ENCODE measurements at regions not wholly inside any gene's neighbourhood (a gene's known extent, or its start where the extent isn't known, plus 50 kb on each side); places are given as distances from the start of the nearest gene placed in this dataset.

GRCh38 chr2:204370172-204370718 is 175.0 kb upstream of the PARD3B start:
- Histone ChIP-seq H3K27me3 (no peaks in the 10 kb centered on the region), H3K27ac (no peak overlapping the region), H3K36me3 (no peaks in the 10 kb centered on the region), H3K4me1 (ENCODE audit: low read depth) (no peaks in the 10 kb centered on the region), H3K9me3 (ENCODE audit: low read depth) (no peaks in the 10 kb centered on the region), H3K4me3 (no peak overlapping the region)
- TF ChIP-seq, protein P1, sequence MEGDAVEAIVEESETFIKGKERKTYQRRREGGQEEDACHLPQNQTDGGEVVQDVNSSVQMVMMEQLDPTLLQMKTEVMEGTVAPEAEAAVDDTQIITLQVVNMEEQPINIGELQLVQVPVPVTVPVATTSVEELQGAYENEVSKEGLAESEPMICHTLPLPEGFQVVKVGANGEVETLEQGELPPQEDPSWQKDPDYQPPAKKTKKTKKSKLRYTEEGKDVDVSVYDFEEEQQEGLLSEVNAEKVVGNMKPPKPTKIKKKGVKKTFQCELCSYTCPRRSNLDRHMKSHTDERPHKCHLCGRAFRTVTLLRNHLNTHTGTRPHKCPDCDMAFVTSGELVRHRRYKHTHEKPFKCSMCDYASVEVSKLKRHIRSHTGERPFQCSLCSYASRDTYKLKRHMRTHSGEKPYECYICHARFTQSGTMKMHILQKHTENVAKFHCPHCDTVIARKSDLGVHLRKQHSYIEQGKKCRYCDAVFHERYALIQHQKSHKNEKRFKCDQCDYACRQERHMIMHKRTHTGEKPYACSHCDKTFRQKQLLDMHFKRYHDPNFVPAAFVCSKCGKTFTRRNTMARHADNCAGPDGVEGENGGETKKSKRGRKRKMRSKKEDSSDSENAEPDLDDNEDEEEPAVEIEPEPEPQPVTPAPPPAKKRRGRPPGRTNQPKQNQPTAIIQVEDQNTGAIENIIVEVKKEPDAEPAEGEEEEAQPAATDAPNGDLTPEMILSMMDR (IDR thresholded peaks at IDR 0.05; ENCODE audit: low read depth, low read length): no peak
- DNase-seq (ENCODE audit: low read depth in 1 of 2, low spot score in 1 of 2): no peak

DNA sequence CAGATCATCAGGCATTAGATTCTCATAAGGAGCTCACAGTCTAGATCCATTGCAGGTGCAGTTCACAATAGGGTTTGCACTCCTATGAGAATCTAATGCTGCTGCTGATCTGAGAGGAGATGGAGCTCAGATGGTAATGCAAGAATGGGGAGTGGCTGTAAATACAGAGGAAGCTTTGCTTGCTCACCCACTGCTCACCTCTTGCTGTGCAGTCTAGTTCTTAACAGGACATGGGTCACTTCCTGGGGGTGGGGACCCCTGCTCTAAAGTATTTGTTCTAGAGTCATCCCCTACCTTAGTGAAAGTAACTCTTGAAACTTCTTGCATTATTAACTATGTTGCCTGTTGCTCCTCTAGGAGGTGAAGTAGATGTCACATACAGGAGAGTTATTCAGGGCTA is 171.3 kb upstream of the PARD3B start:
- Histone ChIP-seq H3K27ac (no peak overlapping the region), H3K9me3 (ENCODE audit: low read depth) (no peaks in the 10 kb centered on the region), H3K4me1 (ENCODE audit: low read depth) (no peaks in the 10 kb centered on the region), H3K4me3 (no peak overlapping the region), H3K27me3 (no peaks in the 10 kb centered on the region), H3K36me3 (no peaks in the 10 kb centered on the region)
- TF ChIP-seq, protein P1 (IDR thresholded peaks at IDR 0.05; ENCODE audit: low read depth, low read length): no peak
- DNase-seq (ENCODE audit: low read depth in 1 of 2, low spot score in 1 of 2): no peak

DNA sequence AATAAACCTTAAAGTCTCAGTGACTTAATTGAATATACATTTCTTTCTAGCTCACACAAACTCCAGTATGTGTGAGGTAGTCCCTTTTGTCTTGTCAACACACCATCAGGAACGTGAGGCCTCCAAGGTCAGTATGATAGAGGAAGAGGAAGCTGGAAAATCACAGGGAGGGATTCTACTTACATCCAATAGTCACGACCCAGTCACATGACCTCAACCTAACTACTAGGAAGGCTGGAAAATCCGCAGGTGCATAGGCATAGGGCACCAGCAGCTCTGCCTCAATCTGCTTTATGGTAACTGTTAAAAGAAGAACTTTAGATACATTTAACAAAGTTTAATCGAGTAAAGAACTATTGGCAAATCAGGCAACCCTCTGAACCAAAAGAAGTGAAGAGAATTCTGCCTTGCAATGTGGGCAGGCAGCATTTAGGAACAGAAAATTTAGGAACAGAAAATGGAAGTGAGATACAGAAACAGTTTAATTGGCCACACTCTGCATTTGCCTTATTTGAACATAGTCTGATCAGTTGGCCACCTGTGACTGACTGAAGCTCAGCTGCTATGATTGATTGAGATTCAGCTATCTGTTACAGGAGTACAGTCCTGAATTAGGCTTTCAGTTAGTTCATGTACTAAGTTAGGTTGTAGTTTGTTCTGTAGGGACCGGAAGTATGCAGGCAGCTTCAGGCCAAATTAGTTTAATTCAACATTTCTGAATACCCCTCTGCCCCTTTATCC is 165.0 kb upstream of the PARD3B start:
- Histone ChIP-seq H3K9me3 (ENCODE audit: low read depth) (no peaks in the 10 kb centered on the region), H3K4me1 (ENCODE audit: low read depth) (no peaks in the 10 kb centered on the region), H3K27me3 (no peaks in the 10 kb centered on the region), H3K27ac (no peak overlapping the region), H3K36me3 (no peaks in the 10 kb centered on the region), H3K4me3 (no peak overlapping the region)
- DNase-seq (ENCODE audit: low read depth in 1 of 2, low spot score in 1 of 2): no peak
- TF ChIP-seq, protein P1 (IDR thresholded peaks at IDR 0.05; ENCODE audit: low read depth, low read length): no peak

GRCh38 chr2:204386668-204387067 is 158.6 kb upstream of the PARD3B start:
- Histone ChIP-seq H3K27me3 (no peaks in the 10 kb centered on the region), H3K4me1 (ENCODE audit: low read depth) (no peaks in the 10 kb centered on the region), H3K4me3 (no peak overlapping the region), H3K36me3 (no peaks in the 10 kb centered on the region), H3K27ac (no peak overlapping the region), H3K9me3 (ENCODE audit: low read depth) (no peaks in the 10 kb centered on the region)
- no peak for DNase-seq (ENCODE audit: low read depth in 1 of 2, low spot score in 1 of 2)
- TF ChIP-seq, protein P1 (IDR thresholded peaks at IDR 0.05; ENCODE audit: low read depth, low read length): no peak

GRCh38 chr2:204389120-204389519 is 156.2 kb upstream of the PARD3B start:
- Histone ChIP-seq H3K27me3 (no peaks in the 10 kb centered on the region), H3K9me3 (ENCODE audit: low read depth) (no peaks in the 10 kb centered on the region), H3K27ac (no peak overlapping the region), H3K4me1 (ENCODE audit: low read depth) (no peaks in the 10 kb centered on the region), H3K36me3 (no peaks in the 10 kb centered on the region), H3K4me3 (no peak overlapping the region)
- no peak for DNase-seq (ENCODE audit: low read depth in 1 of 2, low spot score in 1 of 2)
- TF ChIP-seq, protein P1 (IDR thresholded peaks at IDR 0.05; ENCODE audit: low read depth, low read length): no peak
